GM23248 (cell line): ENCODE measurements at regions not wholly inside any gene's neighbourhood (a gene's known extent, or its start where the extent isn't known, plus 50 kb on each side); places are given as distances from the start of the nearest gene placed in this dataset.

Source experiments
- EZH2 ChIP-seq: fragments of 200-600 bp; sonication (generic); IDR thresholded peaks from 2 replicates; pipeline ENCODE4 v1.6.1; 2018; ENCODE audit warnings: antibody characterized with exemption, mild to moderate bottlenecking; ENCODE audit not compliant: insufficient read depth, poor library complexity, severe bottlenecking
- EZH2phosphoT487 ChIP-seq: fragments of 200-600 bp; sonication (generic); IDR thresholded peaks from 2 replicates; pipeline ENCODE4 v1.6.1; 2018; ENCODE audit warnings: antibody characterized with exemption, moderate library complexity, mild to moderate bottlenecking, low read depth; ENCODE audit not compliant: insufficient read depth

DNA sequence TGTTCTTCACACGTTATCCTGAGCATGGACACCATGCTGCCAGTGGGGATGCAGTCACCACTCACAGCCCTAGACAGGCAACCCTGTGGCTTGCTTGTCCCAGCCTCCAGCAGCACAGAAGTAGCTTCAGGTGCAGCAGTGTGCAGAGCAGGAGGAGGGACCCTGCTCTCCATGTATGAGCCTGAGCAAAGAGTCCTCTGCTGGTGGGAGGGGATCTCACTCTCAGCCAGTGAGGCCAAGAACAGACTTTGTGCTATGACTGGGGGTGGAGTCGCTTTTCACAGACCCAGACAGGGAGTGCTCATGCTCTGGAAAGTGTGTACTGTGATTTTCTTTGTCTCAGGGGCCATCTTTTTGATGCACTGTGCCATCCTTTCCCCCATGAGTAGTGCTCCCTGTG, 66.1 kb upstream of the NDN start:
- no peak for TF ChIP-seq EZH2
- no peak for TF ChIP-seq EZH2phosphoT487
